ENCODE measurements at regions not wholly inside any gene's neighbourhood (a gene's known extent, or its start where the extent isn't known, plus 50 kb on each side); places are given as distances from the start of the nearest gene placed in this dataset.

DNA sequence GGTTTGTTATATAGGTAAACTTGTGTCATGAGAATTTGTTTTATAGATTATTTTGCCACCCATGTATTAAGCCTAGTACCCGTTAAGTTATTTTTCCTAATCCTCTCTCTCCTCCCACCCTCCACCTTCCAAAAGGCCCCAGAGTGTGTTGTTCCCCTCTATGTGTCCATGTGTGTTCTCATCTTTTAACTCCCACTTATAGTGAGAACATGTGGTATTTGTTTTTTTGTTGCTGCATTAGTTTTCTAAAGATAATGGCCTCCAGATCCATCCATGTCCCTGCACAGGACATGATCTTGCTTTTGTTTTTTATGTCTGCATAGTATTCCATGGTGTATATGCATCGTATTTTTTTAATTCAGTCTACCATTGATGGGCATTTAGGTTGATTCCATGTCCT lies 1075.6 kb upstream of the CNTNAP5 start:
- DNase-seq (ENCODE audit: extremely low spot score), result no peak
- CTCF ChIA-PET, result no interaction called here
- POLR2A ChIA-PET, result no interaction called here
- no peak for TF ChIP-seq FOXK2 (IDR thresholded peaks at IDR 0.05)
- no peak for TF ChIP-seq L3MBTL2 (conservative IDR thresholded peaks at IDR 0.05)
- no peak for TF ChIP-seq NFRKB (IDR thresholded peaks at IDR 0.05)
- TF ChIP-seq FOXM1 (IDR thresholded peaks at IDR 0.05; ENCODE audit: borderline replicate concordance), result no peak
- TF ChIP-seq, protein P1, sequence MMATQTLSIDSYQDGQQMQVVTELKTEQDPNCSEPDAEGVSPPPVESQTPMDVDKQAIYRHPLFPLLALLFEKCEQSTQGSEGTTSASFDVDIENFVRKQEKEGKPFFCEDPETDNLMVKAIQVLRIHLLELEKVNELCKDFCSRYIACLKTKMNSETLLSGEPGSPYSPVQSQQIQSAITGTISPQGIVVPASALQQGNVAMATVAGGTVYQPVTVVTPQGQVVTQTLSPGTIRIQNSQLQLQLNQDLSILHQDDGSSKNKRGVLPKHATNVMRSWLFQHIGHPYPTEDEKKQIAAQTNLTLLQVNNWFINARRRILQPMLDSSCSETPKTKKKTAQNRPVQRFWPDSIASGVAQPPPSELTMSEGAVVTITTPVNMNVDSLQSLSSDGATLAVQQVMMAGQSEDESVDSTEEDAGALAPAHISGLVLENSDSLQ (IDR thresholded peaks at IDR 0.05), result no peak
- TF ChIP-seq LEF1 (IDR thresholded peaks at IDR 0.05; ENCODE audit: borderline replicate concordance), result no peak
- TF ChIP-seq BHLHE40 (IDR thresholded peaks at IDR 0.05; ENCODE audit: borderline replicate concordance), result no peak
- no peak for TF ChIP-seq TARDBP (IDR thresholded peaks at IDR 0.05)
- TF ChIP-seq HDGF (IDR thresholded peaks at IDR 0.05; ENCODE audit: borderline replicate concordance), result no peak
- no peak for TF ChIP-seq SP1 (IDR thresholded peaks at IDR 0.05)
- no peak for TF ChIP-seq CTBP1 (IDR thresholded peaks at IDR 0.05; ENCODE audit: borderline replicate concordance)
- no peak for TF ChIP-seq ARNT (IDR thresholded peaks at IDR 0.05)
- no peak for TF ChIP-seq FOXA1 (IDR thresholded peaks at IDR 0.05)
- TF ChIP-seq SUZ12 (IDR thresholded peaks at IDR 0.05), result no peak
- TF ChIP-seq ZNF384 (IDR thresholded peaks at IDR 0.05), result no peak
- no peak for TF ChIP-seq ELF4 (IDR thresholded peaks at IDR 0.05)

DNA sequence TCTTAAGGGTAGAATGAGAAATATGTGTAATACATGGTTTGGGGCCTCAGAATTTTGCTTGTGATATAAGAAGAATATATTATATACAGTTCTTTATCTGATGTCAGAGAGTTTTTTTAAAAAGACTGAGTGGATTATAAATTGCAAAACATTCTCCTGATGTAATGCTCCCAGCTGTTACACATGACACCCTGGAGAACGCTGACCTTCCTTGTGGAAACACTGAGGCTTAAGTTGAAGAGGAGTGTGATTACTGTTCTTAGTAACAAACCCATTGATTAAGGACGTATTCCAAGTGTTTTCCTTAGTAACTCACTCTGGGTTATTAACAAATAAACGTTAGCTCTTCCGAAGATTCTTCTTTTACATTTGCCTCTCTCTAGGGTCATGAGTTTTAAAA lies 1069.3 kb upstream of the CNTNAP5 start:
- ChIA-PET CTCF (no interaction called here), POLR2A (no interaction called here)
- no peak for DNase-seq (ENCODE audit: extremely low spot score)
- no peak for TF ChIP-seq LEF1 (IDR thresholded peaks at IDR 0.05; ENCODE audit: borderline replicate concordance)
- no peak for TF ChIP-seq ELF4 (IDR thresholded peaks at IDR 0.05)
- TF ChIP-seq CTBP1 (IDR thresholded peaks at IDR 0.05; ENCODE audit: borderline replicate concordance), result no peak
- no peak for TF ChIP-seq TARDBP (IDR thresholded peaks at IDR 0.05)
- no peak for TF ChIP-seq FOXM1 (IDR thresholded peaks at IDR 0.05; ENCODE audit: borderline replicate concordance)
- no peak for TF ChIP-seq HDGF (IDR thresholded peaks at IDR 0.05; ENCODE audit: borderline replicate concordance)

DNA sequence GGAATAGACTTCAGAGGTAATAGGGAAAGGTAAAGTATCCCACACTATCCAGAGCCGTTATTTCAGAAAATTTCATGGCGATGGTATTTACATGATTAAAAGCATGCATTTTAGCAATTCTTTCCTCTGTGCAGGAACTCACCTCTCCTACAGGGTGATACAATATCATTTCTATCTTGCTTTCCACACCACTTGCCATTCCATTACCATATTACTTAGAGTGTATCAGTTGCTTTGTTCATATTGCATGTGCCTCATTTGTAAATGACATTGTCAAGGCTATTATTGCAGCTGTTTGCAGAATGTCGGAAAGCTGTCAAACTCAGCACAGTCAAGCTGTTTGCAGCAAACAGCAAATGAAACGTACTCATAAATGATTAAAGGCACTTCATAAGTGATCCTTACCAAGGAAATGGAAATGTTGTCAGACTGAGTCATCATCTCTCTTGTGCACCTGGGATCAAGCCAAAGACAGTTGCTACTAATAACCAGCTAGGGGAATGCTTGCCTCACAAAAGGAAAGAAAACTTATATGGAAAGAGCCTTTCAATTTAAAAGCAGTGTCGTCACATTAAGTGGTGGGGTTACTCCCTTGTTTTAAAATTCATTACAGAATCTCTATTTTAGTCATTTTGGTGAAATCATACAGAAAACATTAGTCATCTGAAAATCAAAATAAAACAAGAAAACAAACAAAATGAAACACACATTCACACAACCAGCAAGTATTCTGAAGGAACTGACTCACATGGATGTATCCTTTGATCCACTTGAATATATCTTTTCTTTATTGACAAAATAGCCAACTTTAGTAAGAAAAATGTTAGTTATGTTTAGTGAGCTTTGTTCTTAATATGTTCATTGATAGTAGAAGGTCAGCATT lies 1064.1 kb upstream of the CNTNAP5 start:
- ChIA-PET POLR2A (no interaction called here), CTCF (no interaction called here)
- DNase-seq (ENCODE audit: extremely low spot score), result no peak
- TF ChIP-seq LEF1 (IDR thresholded peaks at IDR 0.05; ENCODE audit: borderline replicate concordance) (no peak), L3MBTL2 (conservative IDR thresholded peaks at IDR 0.05) (no peak)

DNA sequence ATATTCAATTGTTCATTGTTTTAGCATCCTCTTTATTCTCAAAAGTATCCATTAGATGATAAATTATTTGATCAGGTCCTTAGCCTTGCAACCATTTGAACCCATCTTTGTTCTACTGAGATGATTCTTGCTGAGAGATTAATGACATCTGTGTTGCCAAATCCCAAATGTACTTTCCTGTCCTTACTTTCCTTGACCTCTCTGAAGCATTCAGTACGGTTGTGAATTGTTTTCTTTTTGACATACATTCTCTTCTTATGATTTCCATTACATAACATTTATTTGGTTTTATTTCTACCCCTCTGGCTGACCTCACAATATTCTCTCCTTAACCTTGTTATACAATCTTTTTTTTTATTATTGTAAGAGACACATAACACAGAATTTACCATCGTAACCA lies 1058.6 kb upstream of the CNTNAP5 start:
- DNase-seq (ENCODE audit: extremely low spot score), result no peak
- TF ChIP-seq ZNF384 (IDR thresholded peaks at IDR 0.05) (no peak), SP1 (IDR thresholded peaks at IDR 0.05) (no peak), FOXM1 (IDR thresholded peaks at IDR 0.05; ENCODE audit: borderline replicate concordance) (no peak), HDGF (IDR thresholded peaks at IDR 0.05; ENCODE audit: borderline replicate concordance) (no peak), L3MBTL2 (conservative IDR thresholded peaks at IDR 0.05) (no peak), NFRKB (IDR thresholded peaks at IDR 0.05) (no peak), CTBP1 (IDR thresholded peaks at IDR 0.05; ENCODE audit: borderline replicate concordance) (no peak), LEF1 (IDR thresholded peaks at IDR 0.05; ENCODE audit: borderline replicate concordance) (no peak)
- ChIA-PET POLR2A (no interaction called here), CTCF (no interaction called here)

DNA sequence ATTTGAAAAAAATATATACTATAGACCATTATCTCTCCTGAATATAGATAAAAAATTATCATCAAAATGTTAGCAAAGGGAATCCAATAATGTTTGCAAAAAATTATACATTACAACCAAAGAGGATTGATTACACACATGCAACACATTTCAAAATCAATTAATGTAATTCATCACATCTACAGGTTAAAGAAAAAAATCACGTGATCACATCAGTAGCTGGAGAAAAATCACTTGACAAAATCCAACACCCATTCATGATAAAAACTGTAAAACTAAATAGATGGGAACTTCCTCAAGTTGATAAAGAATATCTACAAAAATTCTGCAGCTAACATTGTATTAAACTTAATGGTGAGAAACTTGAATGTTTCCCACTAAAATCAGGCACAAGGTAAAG lies 1047.5 kb upstream of the CNTNAP5 start:
- DNase-seq (ENCODE audit: extremely low spot score), result no peak
- ChIA-PET POLR2A (no interaction called here), CTCF (no interaction called here)
- TF ChIP-seq SP1 (IDR thresholded peaks at IDR 0.05), result no peak
- no peak for TF ChIP-seq CTBP1 (IDR thresholded peaks at IDR 0.05; ENCODE audit: borderline replicate concordance)
- no peak for TF ChIP-seq NFRKB (IDR thresholded peaks at IDR 0.05)
- no peak for TF ChIP-seq FOXA1 (IDR thresholded peaks at IDR 0.05)
- TF ChIP-seq ZNF384 (IDR thresholded peaks at IDR 0.05), result no peak
- no peak for TF ChIP-seq ARNT (IDR thresholded peaks at IDR 0.05)
- TF ChIP-seq LEF1 (IDR thresholded peaks at IDR 0.05; ENCODE audit: borderline replicate concordance), result no peak
- no peak for TF ChIP-seq BHLHE40 (IDR thresholded peaks at IDR 0.05; ENCODE audit: borderline replicate concordance)
- TF ChIP-seq, protein P1 (IDR thresholded peaks at IDR 0.05), result no peak
- TF ChIP-seq HDGF (IDR thresholded peaks at IDR 0.05; ENCODE audit: borderline replicate concordance), result no peak
- TF ChIP-seq FOXM1 (IDR thresholded peaks at IDR 0.05; ENCODE audit: borderline replicate concordance), result no peak

DNA sequence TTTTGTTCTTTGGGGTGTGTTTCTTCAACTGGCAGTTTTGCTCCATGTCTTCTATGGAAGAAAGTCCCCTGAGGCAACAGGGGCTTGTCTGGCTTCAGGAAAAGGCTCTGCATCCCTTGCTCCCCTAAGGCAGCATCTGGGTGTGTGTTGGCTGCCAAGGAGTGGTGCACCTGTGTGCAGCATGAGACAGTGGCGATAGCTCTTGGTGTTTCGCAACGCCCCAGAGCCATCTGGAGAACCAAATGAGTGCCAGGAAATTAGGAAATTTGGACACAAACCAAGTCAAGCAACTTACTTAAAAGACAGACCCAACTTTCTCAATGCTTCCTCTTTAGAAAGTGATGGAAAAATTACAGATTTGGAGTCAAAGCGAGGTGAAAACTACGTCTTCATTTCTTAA lies 1044.4 kb upstream of the CNTNAP5 start:
- CTCF ChIA-PET, result no interaction called here
- no peak for TF ChIP-seq CTBP1 (IDR thresholded peaks at IDR 0.05; ENCODE audit: borderline replicate concordance)
- TF ChIP-seq ZNF384 (IDR thresholded peaks at IDR 0.05), result no peak
- no peak for TF ChIP-seq LEF1 (IDR thresholded peaks at IDR 0.05; ENCODE audit: borderline replicate concordance)
- no peak for TF ChIP-seq HDGF (IDR thresholded peaks at IDR 0.05; ENCODE audit: borderline replicate concordance)
- no peak for TF ChIP-seq ARNT (IDR thresholded peaks at IDR 0.05)
- TF ChIP-seq ELF4 (IDR thresholded peaks at IDR 0.05), result no peak
- TF ChIP-seq TARDBP (IDR thresholded peaks at IDR 0.05), result no peak
- no peak for TF ChIP-seq L3MBTL2 (conservative IDR thresholded peaks at IDR 0.05)
- no peak for TF ChIP-seq NFRKB (IDR thresholded peaks at IDR 0.05)
- no peak for TF ChIP-seq BHLHE40 (IDR thresholded peaks at IDR 0.05; ENCODE audit: borderline replicate concordance)
- no peak for TF ChIP-seq SUZ12 (IDR thresholded peaks at IDR 0.05)
- no peak for TF ChIP-seq FOXM1 (IDR thresholded peaks at IDR 0.05; ENCODE audit: borderline replicate concordance)
- TF ChIP-seq FOXK2 (IDR thresholded peaks at IDR 0.05), result no peak
- TF ChIP-seq FOXA1 (IDR thresholded peaks at IDR 0.05), result no peak
- TF ChIP-seq, protein P1 (IDR thresholded peaks at IDR 0.05), result no peak
- no peak for TF ChIP-seq SP1 (IDR thresholded peaks at IDR 0.05)
- no peak for DNase-seq (ENCODE audit: extremely low spot score)
- POLR2A ChIA-PET, result no interaction called here

Measured in HEK293T (cell line).